Tibial nerve (tissue), 4 donors: ENCODE measurements at regions not wholly inside any gene's neighbourhood (a gene's known extent, or its start where the extent isn't known, plus 50 kb on each side); places are given as distances from the start of the nearest gene placed in this dataset.

Experiments
- DNase-seq, 2 donors: peaks; one replicate each; pipeline ENCODE4 v3.0.0-alpha.2; 2019; ENCODE audit warnings: low spot score in 2 of 2
- H3K27ac ChIP-seq, 4 donors: fragments of 200-600 bp; sonication (generic) in 3 of 4; one replicate each; pipeline ENCODE4 v1.5.1; 2017 to 2019; ENCODE audit warnings: mild to moderate bottlenecking in 1 of 4
- H3K27me3 ChIP-seq, 2 donors: fragments of 200-600 bp; sonication (generic) in 1 of 2; one replicate each; pipeline versions ENCODE4 v1.5.1 to v1.6.0; 2017 to 2019
- H3K36me3 ChIP-seq, 3 donors: fragments of 200-600 bp; sonication (generic); one replicate each; pipeline ENCODE4 v1.5.1; 2018 to 2019
- H3K4me1 ChIP-seq, 4 donors: fragments of 200-600 bp; sonication (generic) in 3 of 4; one replicate each; pipeline ENCODE4 v1.5.1; 2017 to 2019
- H3K4me3 ChIP-seq, 4 donors: fragments of 200-600 bp; sonication (generic) in 3 of 4; one replicate each; pipeline ENCODE4 v1.5.1; 2017 to 2019; ENCODE audit warnings: mild to moderate bottlenecking in 1 of 4, moderate library complexity in 1 of 4
- H3K9me3 ChIP-seq, 4 donors: fragments of 200-600 bp; sonication (generic) in 3 of 4; one replicate each; pipeline ENCODE4 v1.5.1; 2017 to 2019
- EP300 ChIP-seq, 2 donors: sonication (generic); formaldehyde crosslinking; IDR thresholded peaks; one replicate each; pipeline ENCODE4 v1.6.1; 2017; ENCODE audit warnings: antibody characterized with exemption in 2 of 2, mild to moderate bottlenecking in 1 of 2
- POLR2A ChIP-seq, 2 donors: fragments of 450-650 bp; IDR thresholded peaks; one replicate each; pipeline ENCODE4 v1.6.1; 2017; ENCODE audit warnings: antibody characterized with exemption in 2 of 2, mild to moderate bottlenecking in 2 of 2, moderate library complexity in 2 of 2
- WGBS, 2 donors: methylation state at CpG; one replicate each; pipeline ENCODE4 v1.1.5; 2018; 5-methylcytosine and 5-hydroxymethylcytosine counted together
- TF ChIP-seq, protein P1 (sequence below), 5 experiments: fragments of 200-600 bp in 3 of 5; fragments of 450-650 bp in 2 of 5; sonication (generic) in 3 of 5; IDR thresholded peaks; one replicate each; pipeline ENCODE4 v1.5.1; 2016 to 2019; ENCODE audit warnings: antibody characterized with exemption in 5 of 5, mild to moderate bottlenecking in 3 of 5, moderate library complexity in 2 of 5

GRCh38 chrX:69090022-69090421, 75.2 kb downstream of the PJA1 start:
- TF ChIP-seq POLR2A (IDR thresholded peaks at IDR 0.05) (no peak), EP300 (IDR thresholded peaks at IDR 0.05) (no peak)
- TF ChIP-seq, protein P1, sequence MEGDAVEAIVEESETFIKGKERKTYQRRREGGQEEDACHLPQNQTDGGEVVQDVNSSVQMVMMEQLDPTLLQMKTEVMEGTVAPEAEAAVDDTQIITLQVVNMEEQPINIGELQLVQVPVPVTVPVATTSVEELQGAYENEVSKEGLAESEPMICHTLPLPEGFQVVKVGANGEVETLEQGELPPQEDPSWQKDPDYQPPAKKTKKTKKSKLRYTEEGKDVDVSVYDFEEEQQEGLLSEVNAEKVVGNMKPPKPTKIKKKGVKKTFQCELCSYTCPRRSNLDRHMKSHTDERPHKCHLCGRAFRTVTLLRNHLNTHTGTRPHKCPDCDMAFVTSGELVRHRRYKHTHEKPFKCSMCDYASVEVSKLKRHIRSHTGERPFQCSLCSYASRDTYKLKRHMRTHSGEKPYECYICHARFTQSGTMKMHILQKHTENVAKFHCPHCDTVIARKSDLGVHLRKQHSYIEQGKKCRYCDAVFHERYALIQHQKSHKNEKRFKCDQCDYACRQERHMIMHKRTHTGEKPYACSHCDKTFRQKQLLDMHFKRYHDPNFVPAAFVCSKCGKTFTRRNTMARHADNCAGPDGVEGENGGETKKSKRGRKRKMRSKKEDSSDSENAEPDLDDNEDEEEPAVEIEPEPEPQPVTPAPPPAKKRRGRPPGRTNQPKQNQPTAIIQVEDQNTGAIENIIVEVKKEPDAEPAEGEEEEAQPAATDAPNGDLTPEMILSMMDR (IDR thresholded peaks at IDR 0.05) = no peak
- peaks cover 0 to 13% (median 2%) of the 10 kb centered on the region in 4 donors for H3K4me1 ChIP-seq
- peaks cover 0 to 7% of the 10 kb centered on the region in 2 donors for H3K27me3 ChIP-seq
- no peaks in the 10 kb centered on the region for H3K9me3 ChIP-seq
- H3K4me3 ChIP-seq = no peak overlapping the region
- no peak overlapping the region for H3K27ac ChIP-seq
- H3K36me3 ChIP-seq = no peaks in the 10 kb centered on the region
- no peak for DNase-seq

DNA sequence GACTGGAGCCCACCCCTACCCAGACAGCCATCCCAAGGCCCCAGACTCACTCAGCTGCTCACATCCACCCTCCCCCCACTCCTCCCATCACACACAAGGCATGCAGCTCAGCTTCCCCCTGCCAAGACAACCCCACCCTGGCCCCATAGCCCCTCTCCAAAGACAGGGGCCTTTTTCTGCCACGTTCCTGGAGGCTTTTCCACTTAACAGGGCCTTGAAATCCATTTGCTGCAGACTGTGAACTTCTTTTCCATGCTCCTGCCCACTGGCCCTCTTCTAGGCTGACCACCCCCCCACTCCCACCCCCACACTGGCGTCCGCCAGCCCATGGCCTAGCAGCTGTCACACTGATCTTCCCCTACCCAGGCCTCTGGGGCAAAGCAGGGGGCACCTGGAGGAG, 76.0 kb downstream of the PJA1 start:
- Histone ChIP-seq H3K4me3 (no peak overlapping the region), H3K9me3 (no peaks in the 10 kb centered on the region), H3K27ac (no peak overlapping the region), H3K4me1 (peaks cover 0 to 10% (median 2%) of the 10 kb centered on the region in 4 donors), H3K36me3 (no peaks in the 10 kb centered on the region), H3K27me3 (peaks cover 0 to 7% of the 10 kb centered on the region in 2 donors)
- 58 to 72% methylated on average over 3 of the region's 3 CpGs for WGBS, 2 donors
- no peak for TF ChIP-seq EP300 (IDR thresholded peaks at IDR 0.05)
- TF ChIP-seq POLR2A (IDR thresholded peaks at IDR 0.05) = no peak
- TF ChIP-seq, protein P1 (IDR thresholded peaks at IDR 0.05) = no peak
- DNase-seq = no peak

GRCh38 chrX:69088171-69088938, 76.9 kb downstream of the PJA1 start:
- peaks cover 0 to 7% of the 10 kb centered on the region in 2 donors for H3K27me3 ChIP-seq
- TF ChIP-seq, protein P1 (IDR thresholded peaks at IDR 0.05) = no peak
- TF ChIP-seq EP300 (IDR thresholded peaks at IDR 0.05) (no peak), POLR2A (IDR thresholded peaks at IDR 0.05) (no peak)
- peaks cover 0 to 15% (median 2%) of the 10 kb centered on the region in 4 donors for H3K4me1 ChIP-seq
- 52 to 71% methylated on average over 3 to 12 of the region's 12 CpGs for WGBS, 2 donors
- H3K27ac ChIP-seq = no peak overlapping the region
- H3K9me3 ChIP-seq = no peaks in the 10 kb centered on the region
- H3K4me3 ChIP-seq = no peak overlapping the region
- DNase-seq = no peak
- no peaks in the 10 kb centered on the region for H3K36me3 ChIP-seq

GRCh38 chrX:69085826-69086225, 79.4 kb downstream of the PJA1 start:
- Histone ChIP-seq H3K36me3 (no peaks in the 10 kb centered on the region), H3K27me3 (peaks cover 0 to 7% of the 10 kb centered on the region in 2 donors), H3K4me1 (peaks cover 0 to 29% (median 2%) of the 10 kb centered on the region in 4 donors), H3K27ac (no peak overlapping the region), H3K4me3 (no peak overlapping the region), H3K9me3 (no peaks in the 10 kb centered on the region)
- TF ChIP-seq, protein P1 (IDR thresholded peaks at IDR 0.05) = no peak
- no peak for TF ChIP-seq POLR2A (IDR thresholded peaks at IDR 0.05)
- no peak for TF ChIP-seq EP300 (IDR thresholded peaks at IDR 0.05)
- WGBS, 2 donors = 63 to 79% methylated on average over 3 to 4 of the region's 4 CpGs
- DNase-seq = no peak

- Histone ChIP-seq H3K4me1 (peaks cover 0 to 29% (median 2%) of the 10 kb centered on the region in 4 donors), H3K9me3 (no peaks in the 10 kb centered on the region), H3K27me3 (peaks cover 0 to 7% of the 10 kb centered on the region in 2 donors), H3K36me3 (no peaks in the 10 kb centered on the region), H3K27ac (no peak overlapping the region), H3K4me3 (no peak overlapping the region)
- TF ChIP-seq, protein P1 (IDR thresholded peaks at IDR 0.05) = no peak
- no peak for TF ChIP-seq POLR2A (IDR thresholded peaks at IDR 0.05)
- DNase-seq = no peak
- WGBS, 2 donors = 22 to 35% methylated on average over 1 of the region's 1 CpG
Observed at GRCh38 chrX:69085151-69085550, 80.1 kb downstream of the PJA1 start.
